SK-N-SH treated with all-trans-retinoic acid at 6 μM for 48 hours (cell line): ENCODE measurements at regions not wholly inside any gene's neighbourhood (a gene's known extent, or its start where the extent isn't known, plus 50 kb on each side); places are given as distances from the start of the nearest gene placed in this dataset.

Source experiments
- BACH2 ChIP-seq: fragments of 250-450 bp; sonication (Bioruptor Pico); IDR thresholded peaks from 2 replicates; pipeline ENCODE4 v1.9.0; 2021; ENCODE audit warnings: mild to moderate bottlenecking, borderline replicate concordance
- ESRRG ChIP-seq: fragments of 250-450 bp; sonication (Bioruptor Pico); IDR thresholded peaks from 2 replicates; pipeline ENCODE4 v1.6.1; 2021; ENCODE audit warnings: mild to moderate bottlenecking
- GLIS3 ChIP-seq: fragments of 250-450 bp; sonication (Bioruptor Pico); IDR thresholded peaks from 2 replicates; pipeline ENCODE4 v1.5.0; 2020; ENCODE audit warnings: mild to moderate bottlenecking, moderate library complexity
- RARB ChIP-seq: fragments of 250-450 bp; sonication (Bioruptor Pico); IDR thresholded peaks from 2 replicates; pipeline ENCODE4 v1.8.0; 2021; ENCODE audit warnings: mild to moderate bottlenecking, moderate library complexity
- SNAI2 ChIP-seq: fragments of 250-450 bp; sonication (Bioruptor Pico); IDR thresholded peaks from 2 replicates; pipeline ENCODE4 v1.5.0; 2020; ENCODE audit warnings: mild to moderate bottlenecking, moderate library complexity
- ZC3H10 ChIP-seq: fragments of 250-450 bp; sonication (Bioruptor Pico); IDR thresholded peaks from 2 replicates; pipeline ENCODE4 v1.5.1; 2021; ENCODE audit warnings: mild to moderate bottlenecking, moderate library complexity
- ZFP3 ChIP-seq: fragments of 250-450 bp; sonication (Bioruptor Pico); IDR thresholded peaks from 2 replicates; pipeline ENCODE4 v1.5.0; 2020; ENCODE audit warnings: mild to moderate bottlenecking, moderate library complexity
- ZNF565 ChIP-seq: fragments of 450-650 bp; formaldehyde crosslinking; conservative IDR thresholded peaks from 2 replicates; pipeline ENCODE4 v1.5.0; 2020; ENCODE audit warnings: low read depth, mild to moderate bottlenecking, moderate library complexity
- ZNF8 ChIP-seq: fragments of 450-650 bp; formaldehyde crosslinking; IDR thresholded peaks from 2 replicates; pipeline ENCODE4 v1.5.0; 2020; ENCODE audit warnings: mild to moderate bottlenecking, moderate library complexity
- TF ChIP-seq, protein P1 (sequence below): fragments of 250-450 bp; sonication (Bioruptor Pico); IDR thresholded peaks from 2 replicates; pipeline ENCODE4 v1.5.1; 2020; ENCODE audit warnings: low read depth, mild to moderate bottlenecking, moderate library complexity
- TF ChIP-seq, protein P2 (sequence below): fragments of 250-450 bp; sonication (Bioruptor Pico); IDR thresholded peaks from 2 replicates; pipeline ENCODE4 v1.5.0; 2020; ENCODE audit warnings: mild to moderate bottlenecking, moderate library complexity
- TF ChIP-seq, protein P3 (sequence below): fragments of 250-450 bp; sonication (Bioruptor Pico); IDR thresholded peaks from 2 replicates; pipeline ENCODE4 v1.8.0; 2020; ENCODE audit warnings: mild to moderate bottlenecking, moderate library complexity, borderline replicate concordance
- TF ChIP-seq, protein P4 (sequence below): fragments of 250-450 bp; sonication (Bioruptor Pico); IDR thresholded peaks from 2 replicates; pipeline ENCODE4 v1.5.1; 2021; ENCODE audit warnings: mild to moderate bottlenecking, moderate library complexity

DNA sequence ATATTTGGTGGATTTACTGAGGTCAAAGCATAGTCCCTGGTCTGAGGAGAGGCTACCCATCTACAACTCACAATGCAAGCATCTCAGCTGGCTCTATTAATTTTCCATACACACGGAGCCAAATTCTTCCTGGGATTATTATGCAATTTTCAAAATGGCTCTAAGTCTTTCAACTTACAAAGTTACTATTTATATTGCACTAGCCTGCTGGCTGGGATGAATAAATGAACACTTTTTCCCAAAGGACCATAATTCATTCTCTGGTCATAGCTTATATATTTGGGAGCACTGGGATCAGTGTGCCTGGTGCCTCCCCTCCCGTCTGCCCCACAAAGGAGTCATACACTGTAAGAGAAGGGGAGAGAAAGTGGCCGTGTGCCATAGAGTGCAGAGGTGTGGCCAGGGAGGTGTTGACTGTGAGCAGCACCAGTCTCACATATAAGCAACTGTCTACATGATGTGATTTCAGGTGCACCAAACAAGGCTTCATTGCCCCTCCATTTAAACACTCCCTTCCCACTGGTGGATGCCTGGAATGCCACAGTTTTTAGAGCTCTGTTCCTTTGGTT is 88.6 kb downstream of the ZNF92 start:
- TF ChIP-seq GLIS3 (CRISPR knock-in tag) (no peak), ESRRG (no peak), ZFP3 (CRISPR knock-in tag) (no peak), RARB (CRISPR knock-in tag) (no peak), ZNF565 (CRISPR knock-in tag) (no peak), ZNF8 (CRISPR knock-in tag) (no peak), SNAI2 (CRISPR knock-in tag) (no peak), ZC3H10 (CRISPR knock-in tag) (no peak), BACH2 (CRISPR knock-in tag) (no peak)
- TF ChIP-seq, protein P1, sequence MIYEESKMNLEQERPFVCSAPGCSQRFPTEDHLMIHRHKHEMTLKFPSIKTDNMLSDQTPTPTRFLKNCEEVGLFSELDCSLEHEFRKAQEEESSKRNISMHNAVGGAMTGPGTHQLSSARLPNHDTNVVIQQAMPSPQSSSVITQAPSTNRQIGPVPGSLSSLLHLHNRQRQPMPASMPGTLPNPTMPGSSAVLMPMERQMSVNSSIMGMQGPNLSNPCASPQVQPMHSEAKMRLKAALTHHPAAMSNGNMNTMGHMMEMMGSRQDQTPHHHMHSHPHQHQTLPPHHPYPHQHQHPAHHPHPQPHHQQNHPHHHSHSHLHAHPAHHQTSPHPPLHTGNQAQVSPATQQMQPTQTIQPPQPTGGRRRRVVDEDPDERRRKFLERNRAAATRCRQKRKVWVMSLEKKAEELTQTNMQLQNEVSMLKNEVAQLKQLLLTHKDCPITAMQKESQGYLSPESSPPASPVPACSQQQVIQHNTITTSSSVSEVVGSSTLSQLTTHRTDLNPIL (CRISPR knock-in tag), result no peak
- TF ChIP-seq, protein P2, sequence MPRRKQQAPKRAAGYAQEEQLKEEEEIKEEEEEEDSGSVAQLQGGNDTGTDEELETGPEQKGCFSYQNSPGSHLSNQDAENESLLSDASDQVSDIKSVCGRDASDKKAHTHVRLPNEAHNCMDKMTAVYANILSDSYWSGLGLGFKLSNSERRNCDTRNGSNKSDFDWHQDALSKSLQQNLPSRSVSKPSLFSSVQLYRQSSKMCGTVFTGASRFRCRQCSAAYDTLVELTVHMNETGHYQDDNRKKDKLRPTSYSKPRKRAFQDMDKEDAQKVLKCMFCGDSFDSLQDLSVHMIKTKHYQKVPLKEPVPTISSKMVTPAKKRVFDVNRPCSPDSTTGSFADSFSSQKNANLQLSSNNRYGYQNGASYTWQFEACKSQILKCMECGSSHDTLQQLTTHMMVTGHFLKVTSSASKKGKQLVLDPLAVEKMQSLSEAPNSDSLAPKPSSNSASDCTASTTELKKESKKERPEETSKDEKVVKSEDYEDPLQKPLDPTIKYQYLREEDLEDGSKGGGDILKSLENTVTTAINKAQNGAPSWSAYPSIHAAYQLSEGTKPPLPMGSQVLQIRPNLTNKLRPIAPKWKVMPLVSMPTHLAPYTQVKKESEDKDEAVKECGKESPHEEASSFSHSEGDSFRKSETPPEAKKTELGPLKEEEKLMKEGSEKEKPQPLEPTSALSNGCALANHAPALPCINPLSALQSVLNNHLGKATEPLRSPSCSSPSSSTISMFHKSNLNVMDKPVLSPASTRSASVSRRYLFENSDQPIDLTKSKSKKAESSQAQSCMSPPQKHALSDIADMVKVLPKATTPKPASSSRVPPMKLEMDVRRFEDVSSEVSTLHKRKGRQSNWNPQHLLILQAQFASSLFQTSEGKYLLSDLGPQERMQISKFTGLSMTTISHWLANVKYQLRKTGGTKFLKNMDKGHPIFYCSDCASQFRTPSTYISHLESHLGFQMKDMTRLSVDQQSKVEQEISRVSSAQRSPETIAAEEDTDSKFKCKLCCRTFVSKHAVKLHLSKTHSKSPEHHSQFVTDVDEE (CRISPR knock-in tag), result no peak
- TF ChIP-seq, protein P3, sequence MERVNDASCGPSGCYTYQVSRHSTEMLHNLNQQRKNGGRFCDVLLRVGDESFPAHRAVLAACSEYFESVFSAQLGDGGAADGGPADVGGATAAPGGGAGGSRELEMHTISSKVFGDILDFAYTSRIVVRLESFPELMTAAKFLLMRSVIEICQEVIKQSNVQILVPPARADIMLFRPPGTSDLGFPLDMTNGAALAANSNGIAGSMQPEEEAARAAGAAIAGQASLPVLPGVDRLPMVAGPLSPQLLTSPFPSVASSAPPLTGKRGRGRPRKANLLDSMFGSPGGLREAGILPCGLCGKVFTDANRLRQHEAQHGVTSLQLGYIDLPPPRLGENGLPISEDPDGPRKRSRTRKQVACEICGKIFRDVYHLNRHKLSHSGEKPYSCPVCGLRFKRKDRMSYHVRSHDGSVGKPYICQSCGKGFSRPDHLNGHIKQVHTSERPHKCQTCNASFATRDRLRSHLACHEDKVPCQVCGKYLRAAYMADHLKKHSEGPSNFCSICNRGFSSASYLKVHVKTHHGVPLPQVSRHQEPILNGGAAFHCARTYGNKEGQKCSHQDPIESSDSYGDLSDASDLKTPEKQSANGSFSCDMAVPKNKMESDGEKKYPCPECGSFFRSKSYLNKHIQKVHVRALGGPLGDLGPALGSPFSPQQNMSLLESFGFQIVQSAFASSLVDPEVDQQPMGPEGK (CRISPR knock-in tag), result no peak
- TF ChIP-seq, protein P4, sequence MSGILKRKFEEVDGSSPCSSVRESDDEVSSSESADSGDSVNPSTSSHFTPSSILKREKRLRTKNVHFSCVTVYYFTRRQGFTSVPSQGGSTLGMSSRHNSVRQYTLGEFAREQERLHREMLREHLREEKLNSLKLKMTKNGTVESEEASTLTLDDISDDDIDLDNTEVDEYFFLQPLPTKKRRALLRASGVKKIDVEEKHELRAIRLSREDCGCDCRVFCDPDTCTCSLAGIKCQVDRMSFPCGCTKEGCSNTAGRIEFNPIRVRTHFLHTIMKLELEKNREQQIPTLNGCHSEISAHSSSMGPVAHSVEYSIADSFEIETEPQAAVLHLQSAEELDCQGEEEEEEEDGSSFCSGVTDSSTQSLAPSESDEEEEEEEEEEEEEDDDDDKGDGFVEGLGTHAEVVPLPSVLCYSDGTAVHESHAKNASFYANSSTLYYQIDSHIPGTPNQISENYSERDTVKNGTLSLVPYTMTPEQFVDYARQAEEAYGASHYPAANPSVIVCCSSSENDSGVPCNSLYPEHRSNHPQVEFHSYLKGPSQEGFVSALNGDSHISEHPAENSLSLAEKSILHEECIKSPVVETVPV (CRISPR knock-in tag), result no peak
